ENCODE measurements at regions not wholly inside any gene's neighbourhood (a gene's known extent, or its start where the extent isn't known, plus 50 kb on each side); places are given as distances from the start of the nearest gene placed in this dataset.

GRCh38 chr1:199817266-199817665, 210.2 kb upstream of the NR5A2 start:
- TF ChIP-seq CBFB (IDR thresholded peaks at IDR 0.05; ENCODE audit: low read depth): no peak
- no peak for TF ChIP-seq CTCF (IDR thresholded peaks at IDR 0.05 in 2 of 3, conservative IDR thresholded peaks at IDR 0.05 in 1 of 3; ENCODE audit: control insufficient read depth in 2 of 3, extremely low read depth in 1 of 3, insufficient read depth in 1 of 3, low read depth in 3 of 3, low read length in 3 of 3)
- TF ChIP-seq USF2 (IDR thresholded peaks at IDR 0.05; ENCODE audit: borderline replicate concordance, low read depth, low read length): no peak
- TF ChIP-seq POLR2A (IDR thresholded peaks at IDR 0.05; ENCODE audit: low read depth, low read length): no peak
- TF ChIP-seq POLR2AphosphoS5 (IDR thresholded peaks at IDR 0.05; ENCODE audit: low read length): no peak
- TF ChIP-seq SREBF1 (IDR thresholded peaks at IDR 0.05; ENCODE audit: low read length): no peak
- no peak for TF ChIP-seq YBX1 (IDR thresholded peaks at IDR 0.05)
